D721Med (cell line): ENCODE measurements at regions not wholly inside any gene's neighbourhood (a gene's known extent, or its start where the extent isn't known, plus 50 kb on each side); places are given as distances from the start of the nearest gene placed in this dataset.

Experiments
- DNase-seq: peaks from one replicate; pipeline ENCODE4 v3.0.0; 2011; ENCODE audit warnings: low spot score; ENCODE audit not compliant: insufficient read length
- FAIRE-seq: peaks from 2 replicates; lab custom pipeline; 2011; peaks lifted over from hg19 to GRCh38; lab: Jason Lieb, UNC
- CTCF ChIP-seq: IDR thresholded peaks from 2 replicates; pipeline ENCODE4 v1.5.1; 2012; ENCODE audit warnings: mild to moderate bottlenecking, control low read depth; ENCODE audit not compliant: insufficient read depth; ENCODE audit errors: missing control alignments

DNA sequence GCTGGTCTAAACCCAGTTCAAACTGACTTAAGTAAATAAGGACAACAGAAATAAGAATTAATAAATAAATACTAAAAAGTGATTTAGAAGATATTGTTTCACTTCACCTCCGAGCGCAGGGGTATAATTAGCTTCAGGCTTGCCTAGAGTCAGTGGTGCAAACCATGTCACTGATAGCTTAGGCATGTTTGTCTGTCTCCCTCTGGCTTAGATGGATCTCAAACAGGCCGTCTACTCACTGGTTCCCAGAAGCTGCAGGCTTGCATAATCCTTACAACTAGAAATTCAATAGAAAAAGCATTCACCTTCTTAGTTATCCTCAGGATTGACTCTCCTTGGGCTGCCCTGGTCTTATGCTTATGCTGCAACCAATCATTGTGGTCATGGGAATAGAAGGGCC is 629.8 kb upstream of the WWC1 start:
- no peak for TF ChIP-seq CTCF
- DNase-seq (no peak), FAIRE-seq (no peak)

- TF ChIP-seq CTCF = no peak
- FAIRE-seq (no peak), DNase-seq (no peak)
Measured at GRCh38 chr5:167664222-167664804, 627.1 kb upstream of the WWC1 start.

DNA sequence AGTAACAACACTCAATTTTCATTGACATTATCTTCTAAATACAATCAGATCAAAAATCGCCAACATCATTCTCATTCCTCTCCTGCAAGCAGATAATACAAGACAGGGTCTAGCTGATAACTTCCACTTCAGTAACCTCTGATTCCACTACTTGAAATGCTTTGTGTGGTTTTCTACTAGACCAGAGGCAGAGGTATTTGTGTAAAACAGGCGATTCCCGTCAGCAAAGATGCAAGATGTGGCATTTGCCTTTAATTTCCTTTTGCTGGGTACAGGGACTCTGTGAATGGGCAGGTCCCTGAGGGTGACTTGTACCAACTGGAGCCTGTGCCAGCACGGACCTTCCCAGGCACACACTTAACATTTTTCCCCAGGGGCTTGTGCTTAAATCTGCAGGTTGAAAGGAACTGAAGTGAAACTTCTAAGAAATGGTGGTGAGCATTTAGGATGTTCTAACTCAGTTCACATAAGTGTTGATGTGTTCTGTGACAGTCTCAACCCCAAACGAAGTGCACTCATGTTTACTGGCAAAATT is 625.5 kb upstream of the WWC1 start:
- DNase-seq = no peak
- TF ChIP-seq CTCF = no peak
- FAIRE-seq = no peak

DNA sequence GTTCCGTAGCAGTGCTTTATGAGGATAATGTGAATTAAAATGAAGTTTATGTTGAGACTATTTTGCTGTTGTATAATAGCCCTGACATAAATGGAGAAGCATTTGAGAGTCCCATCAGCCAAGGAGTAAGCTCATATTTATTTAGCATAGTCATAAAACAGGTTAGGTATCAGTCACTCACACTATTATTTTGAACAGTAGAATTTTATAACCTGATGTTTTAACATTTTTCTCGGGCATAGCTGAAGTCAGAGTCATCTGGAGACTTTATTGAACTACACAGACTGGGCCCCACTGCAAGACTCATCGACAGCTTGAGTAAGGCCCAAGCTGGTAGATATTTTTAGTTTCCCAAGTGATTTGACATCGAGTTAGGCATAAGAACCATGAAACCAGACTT is 620.3 kb upstream of the WWC1 start:
- DNase-seq = no peak
- FAIRE-seq = no peak
- no peak for TF ChIP-seq CTCF

- no peak for TF ChIP-seq CTCF
- DNase-seq (no peak), FAIRE-seq (peak; percentile 46)
Measured at GRCh38 chr5:167673942-167674341, 617.5 kb upstream of the WWC1 start.

GRCh38 chr5:167678481-167678880 is 613.0 kb upstream of the WWC1 start:
- TF ChIP-seq CTCF = no peak
- FAIRE-seq (no peak), DNase-seq (no peak)

DNA sequence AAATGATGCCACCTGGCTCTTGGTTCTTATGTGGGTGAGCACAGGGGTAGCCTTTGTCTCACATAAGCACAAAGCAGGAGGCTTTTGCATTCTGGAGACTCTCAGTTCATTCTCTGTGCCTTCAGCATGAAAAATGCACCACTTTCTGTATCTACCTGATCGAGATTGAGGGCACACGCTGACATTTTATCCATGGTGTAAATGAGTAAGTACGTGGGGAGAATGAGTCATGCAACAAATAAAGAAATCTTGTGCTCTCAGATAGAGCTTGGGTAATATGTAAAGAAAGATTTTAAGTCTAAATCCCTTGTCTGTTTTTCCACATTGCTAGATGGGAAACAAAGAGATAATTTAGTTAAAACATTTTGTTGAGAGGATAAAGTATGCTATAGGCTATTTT is 607.2 kb upstream of the WWC1 start:
- DNase-seq (no peak), FAIRE-seq (no peak)
- TF ChIP-seq CTCF = no peak
